ENCODE measurements at regions not wholly inside any gene's neighbourhood (a gene's known extent, or its start where the extent isn't known, plus 50 kb on each side); places are given as distances from the start of the nearest gene placed in this dataset.
"Not testable (repeated sequence)": the region's sequence is repeated elsewhere in the genome, so short reads cannot be mapped to it uniquely, and the experiment has no call there.

DNA sequence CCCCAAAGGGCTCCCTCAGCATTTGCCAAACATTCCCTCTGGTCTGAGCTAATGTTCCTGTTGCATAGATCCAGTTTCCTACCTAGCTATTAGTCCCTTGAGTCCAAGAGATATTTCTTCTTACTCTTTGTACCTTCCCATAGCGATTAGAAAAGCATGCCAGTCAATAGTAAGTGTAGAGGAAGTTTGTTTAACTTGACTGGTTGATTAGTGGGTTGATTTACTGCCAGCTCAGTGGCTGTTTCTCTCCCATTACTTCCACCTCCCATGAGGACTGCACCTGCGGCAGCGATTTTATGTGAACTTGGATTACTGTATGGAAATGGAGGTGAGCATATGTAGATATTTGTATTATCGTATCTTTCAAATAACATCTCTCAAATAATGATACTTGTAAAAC lies 1748.4 kb upstream of the CELF4 start:
- H3K4me3 ChIP-seq (IDR thresholded peaks at IDR 0.05; ENCODE audit: insufficient read depth, low read depth, low read length): no peak overlapping the region
- H3K27ac ChIP-seq: no peak overlapping the region
- H3K4me1 ChIP-seq (ENCODE audit: low read depth, poor library complexity, severe bottlenecking): no peaks in the 10 kb centered on the region
- TF ChIP-seq, protein P1, sequence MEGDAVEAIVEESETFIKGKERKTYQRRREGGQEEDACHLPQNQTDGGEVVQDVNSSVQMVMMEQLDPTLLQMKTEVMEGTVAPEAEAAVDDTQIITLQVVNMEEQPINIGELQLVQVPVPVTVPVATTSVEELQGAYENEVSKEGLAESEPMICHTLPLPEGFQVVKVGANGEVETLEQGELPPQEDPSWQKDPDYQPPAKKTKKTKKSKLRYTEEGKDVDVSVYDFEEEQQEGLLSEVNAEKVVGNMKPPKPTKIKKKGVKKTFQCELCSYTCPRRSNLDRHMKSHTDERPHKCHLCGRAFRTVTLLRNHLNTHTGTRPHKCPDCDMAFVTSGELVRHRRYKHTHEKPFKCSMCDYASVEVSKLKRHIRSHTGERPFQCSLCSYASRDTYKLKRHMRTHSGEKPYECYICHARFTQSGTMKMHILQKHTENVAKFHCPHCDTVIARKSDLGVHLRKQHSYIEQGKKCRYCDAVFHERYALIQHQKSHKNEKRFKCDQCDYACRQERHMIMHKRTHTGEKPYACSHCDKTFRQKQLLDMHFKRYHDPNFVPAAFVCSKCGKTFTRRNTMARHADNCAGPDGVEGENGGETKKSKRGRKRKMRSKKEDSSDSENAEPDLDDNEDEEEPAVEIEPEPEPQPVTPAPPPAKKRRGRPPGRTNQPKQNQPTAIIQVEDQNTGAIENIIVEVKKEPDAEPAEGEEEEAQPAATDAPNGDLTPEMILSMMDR (conservative IDR thresholded peaks at IDR 0.05; ENCODE audit: low read depth, low read length): no peak
- H3K27me3 ChIP-seq (ENCODE audit: insufficient read depth, low read depth): no peaks in the 10 kb centered on the region
- H2AFZ ChIP-seq (ENCODE audit: low read depth): no peak overlapping the region
- H3K9ac ChIP-seq: no peak overlapping the region
- H4K20me1 ChIP-seq (ENCODE audit: insufficient read depth): no peaks in the 10 kb centered on the region
- H3K36me3 ChIP-seq (ENCODE audit: insufficient read depth): no peaks in the 10 kb centered on the region
- no peak overlapping the region for H3K4me2 ChIP-seq
- no peaks in the 10 kb centered on the region for H3K79me2 ChIP-seq (ENCODE audit: insufficient read depth, low read depth)

DNA sequence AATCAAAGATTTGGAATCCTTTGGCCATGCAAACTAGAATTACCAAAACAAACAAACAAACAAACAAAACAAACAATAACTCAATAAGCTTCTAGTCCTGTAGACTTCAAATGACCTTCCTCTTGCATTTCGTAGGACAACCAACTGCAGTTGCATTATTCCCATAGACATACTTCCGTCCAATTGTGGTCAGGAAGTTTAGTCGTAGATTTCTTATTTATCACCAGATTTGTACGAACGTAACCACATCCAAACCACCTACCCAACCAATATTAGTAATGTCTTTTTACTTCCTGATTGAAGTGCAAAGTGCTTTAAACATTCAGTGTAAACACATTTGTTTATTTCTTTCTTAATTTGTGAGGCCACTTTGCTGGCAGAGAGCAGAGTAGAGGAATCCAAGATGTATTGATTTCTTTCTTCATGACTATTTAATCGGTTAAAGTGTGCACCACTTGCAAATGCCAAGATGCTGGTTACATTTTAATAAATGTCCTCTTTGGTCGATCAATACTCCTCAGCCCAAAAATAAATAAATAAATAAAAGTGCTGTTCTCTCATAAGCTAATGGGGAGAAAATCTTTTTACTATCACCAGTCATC lies 1745.6 kb upstream of the CELF4 start:
- Histone ChIP-seq H3K4me3 (IDR thresholded peaks at IDR 0.05; ENCODE audit: insufficient read depth, low read depth, low read length) (no peak overlapping the region), H3K4me2 (no peak overlapping the region), H3K27ac (no peak overlapping the region), H4K20me1 (ENCODE audit: insufficient read depth) (no peaks in the 10 kb centered on the region), H3K9ac (no peak overlapping the region), H3K36me3 (ENCODE audit: insufficient read depth) (no peaks in the 10 kb centered on the region), H3K27me3 (ENCODE audit: insufficient read depth, low read depth) (no peaks in the 10 kb centered on the region), H3K4me1 (ENCODE audit: low read depth, poor library complexity, severe bottlenecking) (no peaks in the 10 kb centered on the region), H3K79me2 (ENCODE audit: insufficient read depth, low read depth) (no peaks in the 10 kb centered on the region), H2AFZ (ENCODE audit: low read depth) (no peak overlapping the region)
- TF ChIP-seq, protein P1 (conservative IDR thresholded peaks at IDR 0.05; ENCODE audit: low read depth, low read length): no peak

DNA sequence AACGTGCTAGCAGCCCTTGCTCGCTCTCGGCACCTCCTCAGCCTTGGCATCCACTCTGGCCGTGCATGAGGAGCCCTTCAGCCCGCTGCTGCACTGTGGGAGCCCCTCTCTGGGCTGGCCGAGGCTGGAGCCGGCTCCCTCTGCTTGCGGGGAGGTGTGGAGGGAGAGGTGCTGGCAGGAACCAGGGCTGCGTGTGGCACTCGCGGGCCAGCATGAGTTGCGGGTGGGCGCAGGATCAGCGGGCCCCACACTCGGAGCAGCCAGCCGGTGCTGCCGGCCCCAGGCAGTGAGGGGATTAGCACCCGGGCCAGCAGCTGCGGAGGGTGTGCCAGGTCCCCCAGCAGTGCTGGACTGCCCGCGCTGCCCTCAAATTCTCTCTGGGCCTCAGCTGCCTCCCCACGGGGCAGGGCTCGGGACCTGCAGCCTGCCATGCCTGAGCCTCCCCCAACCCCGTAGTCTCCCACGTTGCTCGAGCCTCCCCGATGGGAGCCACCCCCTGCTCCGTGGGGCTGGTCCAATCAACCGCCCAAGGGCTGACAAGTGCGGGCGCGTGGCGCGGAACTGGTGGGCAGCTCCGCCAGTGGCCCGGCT lies 1743.4 kb upstream of the CELF4 start:
- not testable (repeated sequence) for H3K27me3 ChIP-seq (ENCODE audit: insufficient read depth, low read depth); H3K9ac ChIP-seq; H3K36me3 ChIP-seq (ENCODE audit: insufficient read depth); H3K4me2 ChIP-seq; H3K27ac ChIP-seq; H3K4me1 ChIP-seq (ENCODE audit: low read depth, poor library complexity, severe bottlenecking); H4K20me1 ChIP-seq (ENCODE audit: insufficient read depth); H3K4me3 ChIP-seq (IDR thresholded peaks at IDR 0.05; ENCODE audit: insufficient read depth, low read depth, low read length); H3K79me2 ChIP-seq (ENCODE audit: insufficient read depth, low read depth); H2AFZ ChIP-seq (ENCODE audit: low read depth)

DNA sequence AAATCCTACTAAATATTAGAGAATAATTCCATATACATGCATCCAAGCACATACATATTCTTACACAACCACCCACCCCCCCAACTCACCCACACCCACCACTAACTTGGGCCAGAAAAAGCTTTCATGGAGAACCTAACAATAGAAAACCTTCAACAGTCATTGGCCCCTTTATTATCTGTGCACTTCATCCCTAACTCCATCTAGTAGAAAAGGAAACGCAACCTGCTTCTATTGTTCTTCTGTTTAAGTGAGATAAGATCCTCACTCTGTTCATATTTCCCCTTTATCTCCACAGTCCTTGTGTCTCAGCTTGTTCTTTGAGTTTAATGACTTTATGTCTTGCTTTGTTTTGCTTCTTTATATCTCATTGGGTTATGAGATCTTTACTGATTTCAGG lies 1740.2 kb upstream of the CELF4 start:
- Histone ChIP-seq H3K79me2 (ENCODE audit: insufficient read depth, low read depth) (no peaks in the 10 kb centered on the region), H3K27me3 (ENCODE audit: insufficient read depth, low read depth) (no peaks in the 10 kb centered on the region), H3K4me1 (ENCODE audit: low read depth, poor library complexity, severe bottlenecking) (no peaks in the 10 kb centered on the region), H4K20me1 (ENCODE audit: insufficient read depth) (no peaks in the 10 kb centered on the region), H3K4me3 (IDR thresholded peaks at IDR 0.05; ENCODE audit: insufficient read depth, low read depth, low read length) (no peak overlapping the region), H3K9ac (no peak overlapping the region), H3K36me3 (ENCODE audit: insufficient read depth) (no peaks in the 10 kb centered on the region), H2AFZ (ENCODE audit: low read depth) (no peak overlapping the region), H3K4me2 (no peak overlapping the region), H3K27ac (no peak overlapping the region)
- TF ChIP-seq, protein P1 (conservative IDR thresholded peaks at IDR 0.05; ENCODE audit: low read depth, low read length): no peak

DNA sequence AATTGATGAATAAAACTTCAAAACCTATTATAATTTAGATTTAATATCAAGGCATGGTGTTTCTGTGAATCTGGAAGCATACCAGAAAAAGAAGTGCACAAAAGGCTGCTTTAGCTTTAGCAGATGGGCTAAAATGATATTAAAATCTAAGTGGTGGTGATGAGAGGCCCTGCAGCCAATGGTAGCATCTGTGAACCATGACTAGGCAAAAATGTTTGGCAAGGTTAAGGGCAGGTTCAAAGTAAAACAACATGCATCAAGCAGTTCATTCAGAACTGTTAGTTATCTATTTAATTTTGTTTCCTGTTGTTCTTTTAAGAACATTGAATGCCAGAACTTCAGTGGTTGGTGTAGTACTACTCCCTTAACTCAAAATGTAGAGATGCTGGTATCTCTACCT lies 1736.9 kb upstream of the CELF4 start:
- H3K4me3 ChIP-seq (IDR thresholded peaks at IDR 0.05; ENCODE audit: insufficient read depth, low read depth, low read length): no peak overlapping the region
- H3K27me3 ChIP-seq (ENCODE audit: insufficient read depth, low read depth): no peaks in the 10 kb centered on the region
- TF ChIP-seq, protein P1 (conservative IDR thresholded peaks at IDR 0.05; ENCODE audit: low read depth, low read length): no peak

More for the DNA sequence above, 1736.9 kb upstream of the CELF4 start:
- Histone ChIP-seq H4K20me1 (ENCODE audit: insufficient read depth) (no peaks in the 10 kb centered on the region), H3K4me2 (no peak overlapping the region), H3K79me2 (ENCODE audit: insufficient read depth, low read depth) (no peaks in the 10 kb centered on the region), H3K4me1 (ENCODE audit: low read depth, poor library complexity, severe bottlenecking) (no peaks in the 10 kb centered on the region), H3K27ac (no peak overlapping the region), H2AFZ (ENCODE audit: low read depth) (no peak overlapping the region), H3K36me3 (ENCODE audit: insufficient read depth) (no peaks in the 10 kb centered on the region), H3K9ac (no peak overlapping the region)
